ENCODE measurements at regions not wholly inside any gene's neighbourhood (a gene's known extent, or its start where the extent isn't known, plus 50 kb on each side); places are given as distances from the start of the nearest gene placed in this dataset.

GRCh38 chr4:148674876-148675275 is 232.7 kb upstream of the NR3C2 start:
- no peak for TF ChIP-seq POLR2A (IDR thresholded peaks at IDR 0.05)
- TF ChIP-seq, protein P1, sequence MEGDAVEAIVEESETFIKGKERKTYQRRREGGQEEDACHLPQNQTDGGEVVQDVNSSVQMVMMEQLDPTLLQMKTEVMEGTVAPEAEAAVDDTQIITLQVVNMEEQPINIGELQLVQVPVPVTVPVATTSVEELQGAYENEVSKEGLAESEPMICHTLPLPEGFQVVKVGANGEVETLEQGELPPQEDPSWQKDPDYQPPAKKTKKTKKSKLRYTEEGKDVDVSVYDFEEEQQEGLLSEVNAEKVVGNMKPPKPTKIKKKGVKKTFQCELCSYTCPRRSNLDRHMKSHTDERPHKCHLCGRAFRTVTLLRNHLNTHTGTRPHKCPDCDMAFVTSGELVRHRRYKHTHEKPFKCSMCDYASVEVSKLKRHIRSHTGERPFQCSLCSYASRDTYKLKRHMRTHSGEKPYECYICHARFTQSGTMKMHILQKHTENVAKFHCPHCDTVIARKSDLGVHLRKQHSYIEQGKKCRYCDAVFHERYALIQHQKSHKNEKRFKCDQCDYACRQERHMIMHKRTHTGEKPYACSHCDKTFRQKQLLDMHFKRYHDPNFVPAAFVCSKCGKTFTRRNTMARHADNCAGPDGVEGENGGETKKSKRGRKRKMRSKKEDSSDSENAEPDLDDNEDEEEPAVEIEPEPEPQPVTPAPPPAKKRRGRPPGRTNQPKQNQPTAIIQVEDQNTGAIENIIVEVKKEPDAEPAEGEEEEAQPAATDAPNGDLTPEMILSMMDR (IDR thresholded peaks at IDR 0.05), result no peak
- H3K27ac ChIP-seq, result no peak overlapping the region
- intact Hi-C loops (cut with DNase I), result no loop called here

GRCh38 chr4:148664636-148665035 is 222.4 kb upstream of the NR3C2 start:
- Histone ChIP-seq H3K4me3 (replicated peaks in 1 of 3) (no peak overlapping the region), H3K9me3 (no peaks in the 10 kb centered on the region), H3K4me1 (peaks cover 0 to 4% of the 10 kb centered on the region in 2 donors), H3K27ac (no peak overlapping the region), H3K27me3 (no peaks in the 10 kb centered on the region), H3K36me3 (no peaks in the 10 kb centered on the region)
- no peak for DNase-seq
- TF ChIP-seq POLR2A (IDR thresholded peaks at IDR 0.05), result no peak
- TF ChIP-seq, protein P1 (IDR thresholded peaks at IDR 0.05), result no peak
- 94% methylated on average over 5 of the region's 5 CpGs for WGBS, 2 donors
- intact Hi-C loops (cut with DNase I), result no loop called here

More at GRCh38 chr4:148674876-148675275, 232.7 kb upstream of the NR3C2 start:
- Histone ChIP-seq H3K36me3 (no peaks in the 10 kb centered on the region), H3K4me1 (peaks cover under 1 to 6% of the 10 kb centered on the region in 2 donors), H3K4me3 (replicated peaks in 1 of 3) (no peak overlapping the region), H3K9me3 (no peaks in the 10 kb centered on the region), H3K27me3 (no peaks in the 10 kb centered on the region)
- WGBS, 2 donors, result 89 to 92% methylated on average over 3 of the region's 3 CpGs
- DNase-seq, result no peak

DNA sequence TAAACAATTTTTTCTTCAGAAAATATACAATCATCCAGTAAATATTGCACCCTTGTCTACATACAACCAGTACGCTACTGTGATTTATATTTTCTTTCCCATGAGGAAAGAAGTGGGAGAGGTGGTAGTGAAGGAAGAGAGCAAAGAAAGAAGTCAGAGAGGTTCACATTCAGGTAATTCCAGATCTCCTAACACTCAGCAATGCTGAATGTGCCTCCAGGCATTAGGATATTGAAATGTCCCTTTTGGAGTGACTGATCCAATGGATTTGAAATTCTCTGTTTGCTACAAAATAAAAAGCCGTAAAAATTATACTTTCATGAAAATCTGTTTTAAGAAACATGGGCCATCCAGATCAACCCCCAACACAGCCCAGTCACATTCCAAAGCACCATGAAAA is 211.9 kb upstream of the NR3C2 start:
- Histone ChIP-seq H3K27ac (no peak overlapping the region), H3K4me1 (peaks cover 0 to 6% of the 10 kb centered on the region in 2 donors), H3K9me3 (no peaks in the 10 kb centered on the region), H3K4me3 (replicated peaks in 1 of 3) (no peak overlapping the region), H3K36me3 (no peaks in the 10 kb centered on the region), H3K27me3 (no peaks in the 10 kb centered on the region)
- intact Hi-C loops (cut with DNase I), result no loop called here
- 96 to 97% methylated on average over 2 of the region's 2 CpGs for WGBS, 2 donors
- no peak for DNase-seq
- TF ChIP-seq, protein P1 (IDR thresholded peaks at IDR 0.05), result no peak
- TF ChIP-seq POLR2A (IDR thresholded peaks at IDR 0.05), result no peak

DNA sequence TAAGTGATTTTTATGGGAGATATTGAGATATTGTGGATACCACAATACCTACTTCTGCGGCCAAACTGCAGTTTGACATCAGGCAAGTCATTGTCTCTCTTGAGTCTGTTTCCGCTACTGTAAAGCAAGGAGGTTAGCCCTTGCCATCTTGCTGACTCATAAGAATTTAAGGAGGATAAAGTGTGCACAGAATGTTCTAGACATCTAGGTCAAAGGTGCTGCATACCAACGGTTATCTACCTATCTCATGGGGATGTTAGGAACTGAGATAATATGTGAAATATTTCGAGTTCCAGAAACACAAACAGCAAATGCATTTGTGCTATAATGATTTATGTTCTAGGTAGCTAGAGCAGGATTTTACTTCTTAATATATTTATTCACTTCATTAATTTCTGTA is 211.5 kb upstream of the NR3C2 start:
- intact Hi-C loops (cut with DNase I), result no loop called here

DNA sequence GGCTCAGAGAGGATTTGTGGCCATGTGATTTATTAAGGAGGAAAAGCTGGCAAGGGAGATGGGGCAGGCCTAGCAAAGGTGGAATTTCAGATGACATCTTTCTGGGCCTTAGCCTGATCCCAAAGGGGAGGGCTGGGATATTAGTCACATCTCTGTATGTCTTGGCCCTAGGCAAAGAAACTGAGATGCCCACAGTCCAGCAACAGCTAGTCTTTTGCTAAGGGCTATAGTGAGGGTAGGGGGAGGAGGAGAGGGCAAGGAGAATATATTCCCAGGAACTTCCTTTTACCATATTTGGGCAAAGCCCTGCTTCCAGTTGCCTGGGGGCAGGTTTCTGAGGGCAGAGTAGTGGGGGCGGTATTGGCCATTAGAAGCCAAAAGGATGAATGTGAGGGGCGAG is 209.8 kb upstream of the NR3C2 start:
- Histone ChIP-seq H3K4me3 (replicated peaks in 1 of 3) (no peak overlapping the region), H3K9me3 (no peaks in the 10 kb centered on the region), H3K27ac (no peak overlapping the region), H3K27me3 (no peaks in the 10 kb centered on the region), H3K36me3 (no peaks in the 10 kb centered on the region), H3K4me1 (peaks cover 0 to 6% of the 10 kb centered on the region in 2 donors)
- intact Hi-C loops (cut with DNase I), result no loop called here
- TF ChIP-seq, protein P1 (IDR thresholded peaks at IDR 0.05), result no peak
- no peak for TF ChIP-seq POLR2A (IDR thresholded peaks at IDR 0.05)
- no peak for DNase-seq
- WGBS, 2 donors, result 87 to 90% methylated on average over 2 of the region's 2 CpGs

More for the DNA sequence above, 211.5 kb upstream of the NR3C2 start:
- Histone ChIP-seq H3K9me3 (no peaks in the 10 kb centered on the region), H3K27ac (no peak overlapping the region), H3K4me3 (replicated peaks in 1 of 3) (no peak overlapping the region), H3K27me3 (no peaks in the 10 kb centered on the region), H3K4me1 (peaks cover 0 to 6% of the 10 kb centered on the region in 2 donors), H3K36me3 (no peaks in the 10 kb centered on the region)
- DNase-seq, result no peak
- WGBS, 2 donors, result 83 to 88% methylated on average over 4 of the region's 4 CpGs
- no peak for TF ChIP-seq POLR2A (IDR thresholded peaks at IDR 0.05)
